ENCODE measurements at regions not wholly inside any gene's neighbourhood (a gene's known extent, or its start where the extent isn't known, plus 50 kb on each side); places are given as distances from the start of the nearest gene placed in this dataset.
A peak's percentile ranks its signal among the peaks of the same experiment; 100 is the strongest.

- TF ChIP-seq CTCF (conservative IDR thresholded peaks at IDR 0.05 in 1 of 2, IDR thresholded peaks at IDR 0.05 in 1 of 2; ENCODE audit: low read depth in 1 of 2, low read length in 2 of 2): no peak
- no peak for TF ChIP-seq EZH2 (IDR thresholded peaks at IDR 0.05; ENCODE audit: low read length, missing control alignments)
- Histone ChIP-seq H4K20me1 (ENCODE audit: control insufficient read depth, extremely low read depth, insufficient read depth, low read length) (no peaks in the 10 kb centered on the region), H3K4me1 (ENCODE audit: control insufficient read depth, extremely low read depth, insufficient read depth, low read length) (peaks cover 3% of the 10 kb centered on the region), H3K36me3 (ENCODE audit: control insufficient read depth, insufficient read depth, low read length) (no peaks in the 10 kb centered on the region), H3K9me3 (ENCODE audit: control insufficient read depth, insufficient read depth, low read depth, low read length) (no peaks in the 10 kb centered on the region), H2AFZ (ENCODE audit: low read length) (no peak overlapping the region), H3K9ac (ENCODE audit: insufficient read depth, low read length) (no peak overlapping the region), H3K27me3 (ENCODE audit: control insufficient read depth, insufficient read depth, low read length) (no peaks in the 10 kb centered on the region), H3K79me2 (ENCODE audit: control insufficient read depth, insufficient read depth, low read length) (no peaks in the 10 kb centered on the region), H3K4me2 (ENCODE audit: extremely low read depth, insufficient read depth, low read length) (peak overlapping the region; percentile 45), H3K27ac (ENCODE audit: insufficient read depth, low read length) (no peak overlapping the region), H3K4me3 (replicated peaks in 1 of 4; ENCODE audit: control extremely low read depth in 1 of 4, insufficient read depth in 1 of 4, low read depth in 3 of 4, low read length in 4 of 4) (no peak overlapping the region)
- peak; percentile 41 to 75 for DNase-seq (ENCODE audit: low read depth in 2 of 2)
These were observed 122.0 kb downstream of the USP22 start for GRCh38 chr17:20920815-20921199.

- peak overlapping the region; percentile 53 for H2AFZ ChIP-seq (ENCODE audit: low read length)
- no peaks in the 10 kb centered on the region for H3K79me2 ChIP-seq (ENCODE audit: control insufficient read depth, insufficient read depth, low read length)
- H3K4me3 ChIP-seq (replicated peaks in 1 of 4; ENCODE audit: control extremely low read depth in 1 of 4, insufficient read depth in 1 of 4, low read depth in 3 of 4, low read length in 4 of 4): no peak overlapping the region
- peaks cover 5% of the 10 kb centered on the region for H3K4me1 ChIP-seq (ENCODE audit: control insufficient read depth, extremely low read depth, insufficient read depth, low read length)
- H3K9ac ChIP-seq (ENCODE audit: insufficient read depth, low read length): no peak overlapping the region
- no peaks in the 10 kb centered on the region for H3K36me3 ChIP-seq (ENCODE audit: control insufficient read depth, insufficient read depth, low read length)
- no peaks in the 10 kb centered on the region for H3K27me3 ChIP-seq (ENCODE audit: control insufficient read depth, insufficient read depth, low read length)
- TF ChIP-seq CTCF (conservative IDR thresholded peaks at IDR 0.05 in 1 of 2, IDR thresholded peaks at IDR 0.05 in 1 of 2; ENCODE audit: low read depth in 1 of 2, low read length in 2 of 2) (no peak), EZH2 (IDR thresholded peaks at IDR 0.05; ENCODE audit: low read length, missing control alignments) (no peak)
- peak overlapping the region; percentile 70 for H3K4me2 ChIP-seq (ENCODE audit: extremely low read depth, insufficient read depth, low read length)
- H3K27ac ChIP-seq (ENCODE audit: insufficient read depth, low read length): no peak overlapping the region
- no peaks in the 10 kb centered on the region for H3K9me3 ChIP-seq (ENCODE audit: control insufficient read depth, insufficient read depth, low read depth, low read length)
- no peaks in the 10 kb centered on the region for H4K20me1 ChIP-seq (ENCODE audit: control insufficient read depth, extremely low read depth, insufficient read depth, low read length)
- peak; percentile 55 to 65 for DNase-seq (ENCODE audit: low read depth in 2 of 2)
These were observed 120.6 kb downstream of the USP22 start for GRCh38 chr17:20922128-20922670.

GRCh38 chr17:20924306-20924705 lies 118.5 kb downstream of the USP22 start:
- H2AFZ ChIP-seq (ENCODE audit: low read length): no peak overlapping the region
- TF ChIP-seq CTCF (conservative IDR thresholded peaks at IDR 0.05 in 1 of 2, IDR thresholded peaks at IDR 0.05 in 1 of 2; ENCODE audit: low read depth in 1 of 2, low read length in 2 of 2) (no peak), EZH2 (IDR thresholded peaks at IDR 0.05; ENCODE audit: low read length, missing control alignments) (no peak)
- no peaks in the 10 kb centered on the region for H3K79me2 ChIP-seq (ENCODE audit: control insufficient read depth, insufficient read depth, low read length)

More at GRCh38 chr17:20924306-20924705, 118.5 kb downstream of the USP22 start:
- H3K4me3 ChIP-seq (replicated peaks in 1 of 4; ENCODE audit: control extremely low read depth in 1 of 4, insufficient read depth in 1 of 4, low read depth in 3 of 4, low read length in 4 of 4): no peak overlapping the region
- H4K20me1 ChIP-seq (ENCODE audit: control insufficient read depth, extremely low read depth, insufficient read depth, low read length): no peaks in the 10 kb centered on the region
- H3K9ac ChIP-seq (ENCODE audit: insufficient read depth, low read length): no peak overlapping the region
- H3K4me2 ChIP-seq (ENCODE audit: extremely low read depth, insufficient read depth, low read length): no peak overlapping the region
- H3K9me3 ChIP-seq (ENCODE audit: control insufficient read depth, insufficient read depth, low read depth, low read length): no peaks in the 10 kb centered on the region
- peaks cover 5% of the 10 kb centered on the region for H3K4me1 ChIP-seq (ENCODE audit: control insufficient read depth, extremely low read depth, insufficient read depth, low read length)
- no peak for DNase-seq (ENCODE audit: low read depth in 2 of 2)
- H3K27ac ChIP-seq (ENCODE audit: insufficient read depth, low read length): no peak overlapping the region
- H3K36me3 ChIP-seq (ENCODE audit: control insufficient read depth, insufficient read depth, low read length): no peaks in the 10 kb centered on the region
- no peaks in the 10 kb centered on the region for H3K27me3 ChIP-seq (ENCODE audit: control insufficient read depth, insufficient read depth, low read length)
